HEK293 (cell line): ENCODE measurements at regions not wholly inside any gene's neighbourhood (a gene's known extent, or its start where the extent isn't known, plus 50 kb on each side); places are given as distances from the start of the nearest gene placed in this dataset.

Experiments
- ELK4 ChIP-seq: IDR thresholded peaks from 2 replicates; pipeline ENCODE4 v1.6.1; 2011; ENCODE audit warnings: mild to moderate bottlenecking, low read depth, low read length, borderline replicate concordance
- GLIS2 ChIP-seq: fragments of 450-650 bp; formaldehyde crosslinking; IDR thresholded peaks from 2 replicates; pipeline ENCODE4 v1.5.1; 2016; ENCODE audit warnings: missing biosample characterization, missing genetic modification characterization
- KLF9 ChIP-seq: fragments of 450-650 bp; formaldehyde crosslinking; IDR thresholded peaks from 2 replicates; pipeline ENCODE4 v1.5.1; 2016; ENCODE audit warnings: missing biosample characterization, missing genetic modification characterization, low read depth
- SETDB1 ChIP-seq: IDR thresholded peaks from one replicate; pipeline ENCODE4 v1.6.1; 2017; ENCODE audit warnings: mild to moderate bottlenecking, low read length, moderate library complexity, mixed read lengths; ENCODE audit not compliant: insufficient read length
- SP2 ChIP-seq: fragments of 450-650 bp; formaldehyde crosslinking; IDR thresholded peaks from 2 replicates; pipeline ENCODE4 v1.5.1; 2016; ENCODE audit warnings: missing biosample characterization, missing genetic modification characterization
- TRIM28 ChIP-seq: IDR thresholded peaks from 2 replicates; pipeline ENCODE4 v1.6.1; 2011; ENCODE audit warnings: low read length, control low read depth, borderline replicate concordance
- ZBTB17 ChIP-seq: fragments of 450-650 bp; formaldehyde crosslinking; IDR thresholded peaks from 2 replicates; pipeline ENCODE4 v1.5.1; 2016; ENCODE audit warnings: missing biosample characterization, missing genetic modification characterization
- ZBTB7A ChIP-seq: fragments of 450-650 bp; formaldehyde crosslinking; IDR thresholded peaks from 2 replicates; pipeline ENCODE4 v1.5.1; 2016; ENCODE audit warnings: low read depth, missing biosample characterization, missing genetic modification characterization
- ZFHX2 ChIP-seq: fragments of 450-650 bp; formaldehyde crosslinking; conservative IDR thresholded peaks from 2 replicates; pipeline ENCODE4 v1.5.1; 2016; ENCODE audit warnings: missing biosample characterization, missing genetic modification characterization
- ZFP69B ChIP-seq: fragments of 450-650 bp; formaldehyde crosslinking; IDR thresholded peaks from 2 replicates; pipeline ENCODE4 v1.5.1; 2016; ENCODE audit warnings: missing biosample characterization, missing genetic modification characterization
- ZNF10 ChIP-seq: fragments of 450-650 bp; formaldehyde crosslinking; IDR thresholded peaks from 2 replicates; pipeline ENCODE4 v1.5.1; 2017; ENCODE audit warnings: missing biosample characterization, missing genetic modification characterization
- ZNF157 ChIP-seq: fragments of 450-650 bp; formaldehyde crosslinking; IDR thresholded peaks from 2 replicates; pipeline ENCODE4 v1.5.1; 2016; ENCODE audit warnings: missing biosample characterization, missing genetic modification characterization
- ZNF202 ChIP-seq: fragments of 450-650 bp; formaldehyde crosslinking; IDR thresholded peaks from 2 replicates; pipeline ENCODE4 v1.5.1; 2016; ENCODE audit warnings: missing biosample characterization, missing genetic modification characterization, borderline replicate concordance
- ZNF248 ChIP-seq: fragments of 450-650 bp; formaldehyde crosslinking; IDR thresholded peaks from 2 replicates; pipeline ENCODE4 v1.5.1; 2017; ENCODE audit warnings: missing biosample characterization, missing genetic modification characterization
- ZNF274 ChIP-seq, 2 experiments: fragments of 200-500 bp in 1 of 2; fragments of 450-650 bp in 1 of 2; sonication (Bioruptor generic) in 1 of 2; formaldehyde crosslinking in 1 of 2; IDR thresholded peaks; 2 replicates each; pipeline versions ENCODE4 v1.5.1 to v1.6.1; 2014 to 2016; ENCODE audit warnings: borderline replicate concordance in 1 of 2, inconsistent platforms in 1 of 2, low read length in 1 of 2, missing biosample characterization in 1 of 2, missing genetic modification characterization in 1 of 2
- ZNF324 ChIP-seq: fragments of 450-650 bp; formaldehyde crosslinking; IDR thresholded peaks from 2 replicates; pipeline ENCODE4 v1.5.1; 2016; ENCODE audit warnings: missing biosample characterization, missing genetic modification characterization
- ZNF335 ChIP-seq: fragments of 450-650 bp; formaldehyde crosslinking; conservative IDR thresholded peaks from 2 replicates; pipeline ENCODE4 v1.5.1; 2016; ENCODE audit warnings: missing biosample characterization, missing genetic modification characterization
- ZNF341 ChIP-seq: fragments of 450-650 bp; formaldehyde crosslinking; IDR thresholded peaks from 2 replicates; pipeline ENCODE4; 2016; ENCODE audit warnings: low read depth, missing biosample characterization, missing genetic modification characterization
- ZNF37A ChIP-seq: fragments of 450-650 bp; IDR thresholded peaks from 2 replicates; pipeline ENCODE4 v1.5.1; 2018; ENCODE audit warnings: missing biosample characterization, missing genetic modification characterization
- ZNF398 ChIP-seq: fragments of 450-650 bp; formaldehyde crosslinking; IDR thresholded peaks from 2 replicates; pipeline ENCODE4 v1.5.1; 2017; ENCODE audit warnings: missing biosample characterization, missing genetic modification characterization
- ZNF426 ChIP-seq: fragments of 450-650 bp; formaldehyde crosslinking; IDR thresholded peaks from 2 replicates; pipeline ENCODE4 v1.5.1; 2017; ENCODE audit warnings: missing biosample characterization, missing genetic modification characterization, mild to moderate bottlenecking, inconsistent platforms, moderate library complexity
- ZNF510 ChIP-seq: fragments of 450-650 bp; formaldehyde crosslinking; IDR thresholded peaks from 2 replicates; pipeline ENCODE4 v1.5.1; 2018; ENCODE audit warnings: mild to moderate bottlenecking, missing genetic modification characterization, missing biosample characterization; ENCODE audit not compliant: insufficient replicate concordance
- ZNF530 ChIP-seq: fragments of 450-650 bp; formaldehyde crosslinking; IDR thresholded peaks from 2 replicates; pipeline ENCODE4 v1.5.1; 2016; ENCODE audit warnings: low read depth, missing biosample characterization, missing genetic modification characterization
- ZNF548 ChIP-seq: fragments of 450-650 bp; formaldehyde crosslinking; IDR thresholded peaks from 2 replicates; pipeline ENCODE4 v1.5.1; 2016; ENCODE audit warnings: missing biosample characterization, missing genetic modification characterization
- ZNF549 ChIP-seq: fragments of 450-650 bp; IDR thresholded peaks from 2 replicates; pipeline ENCODE4 v1.5.1; 2018; ENCODE audit warnings: missing biosample characterization, missing genetic modification characterization, mild to moderate bottlenecking, inconsistent platforms, moderate library complexity
- ZNF76 ChIP-seq: fragments of 450-650 bp; formaldehyde crosslinking; IDR thresholded peaks from 2 replicates; pipeline ENCODE4; 2016; ENCODE audit warnings: low read depth, missing biosample characterization, missing genetic modification characterization, borderline replicate concordance
- TF ChIP-seq, protein P1 (sequence below): fragments of 450-650 bp; formaldehyde crosslinking; IDR thresholded peaks from 2 replicates; pipeline ENCODE4 v1.5.1; 2016; ENCODE audit warnings: missing biosample characterization, missing genetic modification characterization
- TF ChIP-seq, protein P2 (sequence below): fragments of 450-650 bp; formaldehyde crosslinking; IDR thresholded peaks from 2 replicates; pipeline ENCODE4 v1.5.1; 2016; ENCODE audit warnings: missing biosample characterization, missing genetic modification characterization
- TF ChIP-seq, protein P3 (sequence below): fragments of 450-650 bp; formaldehyde crosslinking; IDR thresholded peaks from 2 replicates; pipeline ENCODE4 v1.5.1; 2017; ENCODE audit warnings: missing biosample characterization, missing genetic modification characterization
- TF ChIP-seq, protein P4 (sequence below): fragments of 450-650 bp; formaldehyde crosslinking; optimal IDR thresholded peaks from 2 replicates; pipeline ENCODE3; 2016; ENCODE audit warnings: missing biosample characterization, mild to moderate bottlenecking, missing genetic modification characterization

DNA sequence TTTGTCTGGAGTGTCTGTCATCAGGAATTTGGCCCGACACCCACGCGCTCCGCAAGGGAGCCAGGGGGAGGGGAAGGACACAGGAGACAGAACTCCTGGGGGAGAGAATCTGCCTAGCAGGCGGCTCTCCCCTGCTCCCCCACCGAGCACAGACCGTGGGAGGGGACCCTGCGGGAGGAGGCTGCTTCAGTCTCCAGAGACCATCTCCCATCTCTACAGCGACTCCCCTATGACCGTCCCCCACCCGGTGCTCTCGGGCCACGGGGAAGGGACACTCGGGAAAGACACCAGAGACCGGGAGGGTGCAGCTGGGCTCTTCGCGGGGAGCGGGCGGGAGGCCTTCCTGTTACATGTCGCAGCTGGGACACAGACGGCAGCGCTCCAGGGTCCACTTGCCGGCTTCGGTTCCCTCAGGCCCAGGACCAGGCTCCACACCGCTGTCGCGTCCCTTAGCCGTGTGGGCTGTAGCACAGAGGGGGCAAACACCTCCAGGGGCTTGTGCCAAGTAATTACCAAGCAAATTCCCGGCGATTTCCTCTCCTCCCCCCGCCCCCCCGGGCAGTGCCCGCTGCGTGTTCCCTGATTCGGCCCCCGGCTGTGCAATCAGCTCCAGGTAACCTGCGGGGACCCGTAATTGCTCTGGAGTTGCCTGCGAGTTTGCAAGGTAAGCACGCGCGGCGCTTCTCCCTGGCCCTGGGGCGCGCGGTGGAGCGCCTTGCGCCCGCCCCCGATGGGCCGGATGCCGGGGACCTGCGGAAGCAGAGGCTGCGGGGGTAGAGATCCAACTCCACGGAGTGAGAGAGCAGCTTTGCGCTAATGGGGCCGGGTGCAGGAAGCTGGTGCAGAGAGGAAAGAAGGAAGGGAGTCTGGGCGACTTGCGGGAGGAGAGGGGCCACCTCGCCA lies 155.1 kb upstream of the CADM1 start (continued):
- TF ChIP-seq, protein P1, sequence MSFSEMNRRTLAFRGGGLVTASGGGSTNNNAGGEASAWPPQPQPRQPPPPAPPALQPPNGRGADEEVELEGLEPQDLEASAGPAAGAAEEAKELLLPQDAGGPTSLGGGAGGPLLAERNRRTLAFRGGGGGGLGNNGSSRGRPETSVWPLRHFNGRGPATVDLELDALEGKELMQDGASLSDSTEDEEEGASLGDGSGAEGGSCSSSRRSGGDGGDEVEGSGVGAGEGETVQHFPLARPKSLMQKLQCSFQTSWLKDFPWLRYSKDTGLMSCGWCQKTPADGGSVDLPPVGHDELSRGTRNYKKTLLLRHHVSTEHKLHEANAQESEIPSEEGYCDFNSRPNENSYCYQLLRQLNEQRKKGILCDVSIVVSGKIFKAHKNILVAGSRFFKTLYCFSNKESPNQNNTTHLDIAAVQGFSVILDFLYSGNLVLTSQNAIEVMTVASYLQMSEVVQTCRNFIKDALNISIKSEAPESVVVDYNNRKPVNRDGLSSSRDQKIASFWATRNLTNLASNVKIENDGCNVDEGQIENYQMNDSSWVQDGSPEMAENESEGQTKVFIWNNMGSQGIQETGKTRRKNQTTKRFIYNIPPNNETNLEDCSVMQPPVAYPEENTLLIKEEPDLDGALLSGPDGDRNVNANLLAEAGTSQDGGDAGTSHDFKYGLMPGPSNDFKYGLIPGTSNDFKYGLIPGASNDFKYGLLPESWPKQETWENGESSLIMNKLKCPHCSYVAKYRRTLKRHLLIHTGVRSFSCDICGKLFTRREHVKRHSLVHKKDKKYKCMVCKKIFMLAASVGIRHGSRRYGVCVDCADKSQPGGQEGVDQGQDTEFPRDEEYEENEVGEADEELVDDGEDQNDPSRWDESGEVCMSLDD (tag by site-specific recombination) = peak; percentile 13; the same call in 1 of the 2 replicates
- TF ChIP-seq ZNF530 (no peak), ELK4 (no peak), GLIS2 (tag by site-specific recombination) (peak; percentile 84), ZNF341 (tag by site-specific recombination) (peak; percentile 91), SP2 (tag by site-specific recombination) (0 out of 2 replicates have a peak, but pooled peaks have one; percentile 30), ZNF76 (tag by site-specific recombination) (no peak), ZBTB7A (no peak), ZNF324 (tag by site-specific recombination) (no peak), ZNF274 (IDR thresholded peaks at IDR 0.05; ENCODE audit: low read length) (no peak), ZNF274 (tag by site-specific recombination; IDR thresholded peaks at IDR 0.05; ENCODE audit: borderline replicate concordance) (no peak), ZNF157 (no peak), ZNF202 (0 out of 2 replicates have a peak, but pooled peaks have one; percentile 35), ZFP69B (tag by site-specific recombination) (no peak), ZNF549 (no peak), ZNF426 (no peak), ZNF548 (tag by site-specific recombination) (no peak), ZFHX2 (tag by site-specific recombination) (peak; percentile 78), ZNF398 (peak; percentile 54), ZBTB17 (tag by site-specific recombination) (0 out of 2 replicates have a peak, but pooled peaks have one; percentile 26), ZNF510 (tag by site-specific recombination) (no peak), SETDB1 (no peak), ZNF248 (tag by site-specific recombination) (no peak), TRIM28 (no peak), ZNF335 (tag by site-specific recombination) (peak; percentile 70), KLF9 (tag by site-specific recombination) (no peak), ZNF10 (tag by site-specific recombination) (no peak), ZNF37A (tag by site-specific recombination) (no peak)
- TF ChIP-seq, protein P2, sequence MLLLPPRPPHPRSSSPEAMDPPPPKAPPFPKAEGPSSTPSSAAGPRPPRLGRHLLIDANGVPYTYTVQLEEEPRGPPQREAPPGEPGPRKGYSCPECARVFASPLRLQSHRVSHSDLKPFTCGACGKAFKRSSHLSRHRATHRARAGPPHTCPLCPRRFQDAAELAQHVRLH (tag by site-specific recombination) = no peak
- TF ChIP-seq, protein P3, sequence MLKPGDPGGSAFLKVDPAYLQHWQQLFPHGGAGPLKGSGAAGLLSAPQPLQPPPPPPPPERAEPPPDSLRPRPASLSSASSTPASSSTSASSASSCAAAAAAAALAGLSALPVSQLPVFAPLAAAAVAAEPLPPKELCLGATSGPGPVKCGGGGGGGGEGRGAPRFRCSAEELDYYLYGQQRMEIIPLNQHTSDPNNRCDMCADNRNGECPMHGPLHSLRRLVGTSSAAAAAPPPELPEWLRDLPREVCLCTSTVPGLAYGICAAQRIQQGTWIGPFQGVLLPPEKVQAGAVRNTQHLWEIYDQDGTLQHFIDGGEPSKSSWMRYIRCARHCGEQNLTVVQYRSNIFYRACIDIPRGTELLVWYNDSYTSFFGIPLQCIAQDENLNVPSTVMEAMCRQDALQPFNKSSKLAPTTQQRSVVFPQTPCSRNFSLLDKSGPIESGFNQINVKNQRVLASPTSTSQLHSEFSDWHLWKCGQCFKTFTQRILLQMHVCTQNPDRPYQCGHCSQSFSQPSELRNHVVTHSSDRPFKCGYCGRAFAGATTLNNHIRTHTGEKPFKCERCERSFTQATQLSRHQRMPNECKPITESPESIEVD (tag by site-specific recombination) = no peak
- TF ChIP-seq, protein P4, sequence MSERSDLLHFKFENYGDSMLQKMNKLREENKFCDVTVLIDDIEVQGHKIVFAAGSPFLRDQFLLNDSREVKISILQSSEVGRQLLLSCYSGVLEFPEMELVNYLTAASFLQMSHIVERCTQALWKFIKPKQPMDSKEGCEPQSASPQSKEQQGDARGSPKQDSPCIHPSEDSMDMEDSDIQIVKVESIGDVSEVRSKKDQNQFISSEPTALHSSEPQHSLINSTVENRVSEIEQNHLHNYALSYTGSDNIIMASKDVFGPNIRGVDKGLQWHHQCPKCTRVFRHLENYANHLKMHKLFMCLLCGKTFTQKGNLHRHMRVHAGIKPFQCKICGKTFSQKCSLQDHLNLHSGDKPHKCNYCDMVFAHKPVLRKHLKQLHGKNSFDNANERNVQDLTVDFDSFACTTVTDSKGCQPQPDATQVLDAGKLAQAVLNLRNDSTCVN (tag by site-specific recombination) = peak; percentile 82
